Stimulated activated CD4-positive, alpha-beta T cell treated with anti-CD3 and anti-CD28 coated beads, Interleukin-4, amount 100 ng/mL, for 4 hours (primary cell): ENCODE measurements at regions not wholly inside any gene's neighbourhood (a gene's known extent, or its start where the extent isn't known, plus 50 kb on each side); places are given as distances from the start of the nearest gene placed in this dataset.

Experiments used
- DNase-seq, 2 experiments: peaks; one replicate each; pipeline ENCODE4 v3.0.0-alpha.2; 2020

GRCh38 chr4:122027203-122027602, 75.3 kb upstream of the TRPC3 start:
- no peak for DNase-seq

- DNase-seq, result no peak
Observed at GRCh38 chr4:122017296-122017695, 65.4 kb upstream of the TRPC3 start.

GRCh38 chr4:122015203-122015602, 63.3 kb upstream of the TRPC3 start:
- DNase-seq, result no peak

GRCh38 chr4:122012735-122013134, 60.9 kb upstream of the TRPC3 start:
- no peak for DNase-seq

GRCh38 chr4:122010610-122011009, 58.8 kb upstream of the TRPC3 start:
- no peak for DNase-seq

GRCh38 chr4:122009524-122009923, 57.7 kb upstream of the TRPC3 start:
- no peak for DNase-seq

GRCh38 chr4:122007016-122007415, 55.2 kb upstream of the TRPC3 start:
- DNase-seq, result no peak

GRCh38 chr4:122005064-122005755, 53.4 kb upstream of the TRPC3 start:
- DNase-seq, result no peak

GRCh38 chr4:122003335-122003734, 51.5 kb upstream of the TRPC3 start:
- DNase-seq, result peak in 1 of 2 experiments; percentile 9
